Karpas-422 (cell line): ENCODE measurements at regions not wholly inside any gene's neighbourhood (a gene's known extent, or its start where the extent isn't known, plus 50 kb on each side); places are given as distances from the start of the nearest gene placed in this dataset.

ENCODE experiments used
- DNase-seq: peaks from one replicate; pipeline ENCODE4 v3.0.0-alpha.2; 2015
- H2AFZ ChIP-seq: fragments of 200-600 bp; sonication (generic); 2 replicates; pipeline ENCODE4 v1.6.1; 2014; ENCODE audit warnings: antibody characterized with exemption, low read length, mixed read lengths
- H3K27ac ChIP-seq: fragments of 200-600 bp; sonication (generic); 2 replicates; pipeline ENCODE4 v1.5.1; 2014; ENCODE audit warnings: mild to moderate bottlenecking, low read length, moderate library complexity
- H3K27me3 ChIP-seq: fragments of 200-600 bp; sonication (generic); 2 replicates; pipeline ENCODE4 v1.6.1; 2014; ENCODE audit warnings: low read length, mixed read lengths
- H3K36me3 ChIP-seq: fragments of 200-600 bp; sonication (generic); 2 replicates; pipeline ENCODE4 v1.6.1; 2014; ENCODE audit warnings: low read length, mixed read lengths; ENCODE audit not compliant: insufficient read depth
- H3K4me1 ChIP-seq: fragments of 200-600 bp; sonication (generic); 2 replicates; pipeline ENCODE4 v1.6.1; 2014; ENCODE audit warnings: mild to moderate bottlenecking, low read length, mixed read lengths
- H3K4me2 ChIP-seq: fragments of 200-600 bp; sonication (generic); 2 replicates; pipeline ENCODE4 v1.6.1; 2014; ENCODE audit warnings: low read length, low read depth, mild to moderate bottlenecking; ENCODE audit not compliant: poor library complexity, severe bottlenecking
- H3K4me3 ChIP-seq: fragments of 200-600 bp; sonication (generic); 2 replicates; pipeline ENCODE4 v1.5.1; 2014; ENCODE audit warnings: mild to moderate bottlenecking, antibody characterized with exemption, low read length, mixed read lengths
- H3K79me2 ChIP-seq: fragments of 200-600 bp; sonication (generic); 2 replicates; pipeline ENCODE4 v1.6.1; 2014; ENCODE audit warnings: mild to moderate bottlenecking, low read length, mixed read lengths
- H3K9ac ChIP-seq: fragments of 200-600 bp; sonication (generic); 2 replicates; pipeline ENCODE4 v1.6.0; 2014; ENCODE audit warnings: low read length
- H3K9me2 ChIP-seq: fragments of 200-600 bp; sonication (generic), shearing (Covaris generic); replicated peaks from 2 replicates; pipeline ENCODE4 v1.6.0; 2014; ENCODE audit warnings: mild to moderate bottlenecking, low read length, moderate library complexity; ENCODE audit not compliant: insufficient read depth
- H3K9me3 ChIP-seq: fragments of 300-700, 200-600 bp; sonication (generic); 2 replicates; pipeline ENCODE4 v1.6.1; 2014; ENCODE audit warnings: low read length, mixed read lengths
- H4K20me1 ChIP-seq: fragments of 200-600 bp; sonication (generic); 2 replicates; pipeline ENCODE4 v1.6.1; 2014; ENCODE audit warnings: mild to moderate bottlenecking, antibody characterized with exemption, low read length, low read depth; ENCODE audit not compliant: insufficient read depth

DNA sequence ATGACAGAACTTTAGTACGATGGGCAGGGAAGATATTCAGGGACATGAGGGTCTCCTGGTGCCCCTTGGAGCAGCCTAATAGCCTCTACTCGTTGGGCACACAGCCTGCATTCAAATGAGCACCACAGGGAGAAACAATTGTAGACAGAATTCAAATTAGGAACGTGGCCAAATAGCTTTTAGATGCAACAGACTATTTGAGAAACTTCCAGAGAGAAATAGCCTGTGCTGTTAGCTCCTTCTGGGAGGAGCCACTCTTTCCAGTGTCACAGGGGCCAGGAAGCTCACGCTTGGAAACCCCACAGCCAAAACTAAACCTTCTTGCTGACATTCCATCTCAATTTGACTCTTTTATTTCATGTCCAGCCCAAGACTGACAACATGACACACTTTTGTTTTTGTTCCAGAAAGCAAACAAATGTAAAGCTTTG, 114.5 kb downstream of the RPAP3 start:
- Histone ChIP-seq H3K9ac (no peak overlapping the region), H3K4me2 (no peak overlapping the region), H2AFZ (no peak overlapping the region), H3K27ac (no peak overlapping the region), H3K79me2 (no peaks in the 10 kb centered on the region), H3K9me2 (no peaks in the 10 kb centered on the region), H3K27me3 (no peaks in the 10 kb centered on the region), H3K4me1 (peaks cover 7% of the 10 kb centered on the region; the same call in 1 of the 2 replicates), H3K4me3 (no peak overlapping the region), H4K20me1 (no peaks in the 10 kb centered on the region), H3K9me3 (no peaks in the 10 kb centered on the region), H3K36me3 (no peaks in the 10 kb centered on the region)
- DNase-seq, result no peak

DNA sequence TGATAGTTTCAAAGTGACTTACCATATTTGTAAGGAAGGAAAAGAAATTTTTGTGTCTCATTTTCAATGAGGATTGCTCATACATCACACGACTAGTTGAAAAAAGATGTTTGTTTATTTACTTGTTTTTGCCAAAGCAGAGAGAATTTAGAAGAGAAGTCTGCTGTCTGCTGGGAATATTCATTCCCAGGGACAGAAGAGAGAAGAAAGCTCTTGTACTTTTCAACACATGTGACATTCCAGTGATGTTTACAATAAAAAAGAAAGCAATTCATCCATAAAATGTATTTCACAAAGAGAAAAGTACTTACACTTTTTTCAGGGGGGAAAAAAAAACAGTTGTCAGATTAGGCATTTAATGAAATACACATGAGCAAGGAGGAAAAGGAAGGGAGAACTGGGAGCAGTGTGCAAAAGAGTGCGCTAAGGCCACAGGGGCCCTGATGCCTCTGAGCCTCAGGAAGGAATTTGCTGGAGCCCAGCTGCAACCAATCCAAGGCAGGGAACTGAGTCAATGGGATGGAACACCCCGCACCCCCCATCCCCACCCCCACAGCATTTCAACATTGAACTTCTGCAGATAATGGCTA, 115.0 kb downstream of the RPAP3 start:
- no peak overlapping the region for H3K4me2 ChIP-seq
- no peak overlapping the region for H3K27ac ChIP-seq
- no peaks in the 10 kb centered on the region for H3K9me3 ChIP-seq
- H3K4me1 ChIP-seq, result peaks cover 7% of the 10 kb centered on the region; the same call in 1 of the 2 replicates
- no peak overlapping the region for H2AFZ ChIP-seq
- no peaks in the 10 kb centered on the region for H3K27me3 ChIP-seq
- DNase-seq, result no peak
- H3K4me3 ChIP-seq, result no peak overlapping the region
- H4K20me1 ChIP-seq, result no peaks in the 10 kb centered on the region
- H3K9ac ChIP-seq, result no peak overlapping the region
- no peaks in the 10 kb centered on the region for H3K36me3 ChIP-seq
- no peaks in the 10 kb centered on the region for H3K79me2 ChIP-seq
- H3K9me2 ChIP-seq, result no peaks in the 10 kb centered on the region

DNA sequence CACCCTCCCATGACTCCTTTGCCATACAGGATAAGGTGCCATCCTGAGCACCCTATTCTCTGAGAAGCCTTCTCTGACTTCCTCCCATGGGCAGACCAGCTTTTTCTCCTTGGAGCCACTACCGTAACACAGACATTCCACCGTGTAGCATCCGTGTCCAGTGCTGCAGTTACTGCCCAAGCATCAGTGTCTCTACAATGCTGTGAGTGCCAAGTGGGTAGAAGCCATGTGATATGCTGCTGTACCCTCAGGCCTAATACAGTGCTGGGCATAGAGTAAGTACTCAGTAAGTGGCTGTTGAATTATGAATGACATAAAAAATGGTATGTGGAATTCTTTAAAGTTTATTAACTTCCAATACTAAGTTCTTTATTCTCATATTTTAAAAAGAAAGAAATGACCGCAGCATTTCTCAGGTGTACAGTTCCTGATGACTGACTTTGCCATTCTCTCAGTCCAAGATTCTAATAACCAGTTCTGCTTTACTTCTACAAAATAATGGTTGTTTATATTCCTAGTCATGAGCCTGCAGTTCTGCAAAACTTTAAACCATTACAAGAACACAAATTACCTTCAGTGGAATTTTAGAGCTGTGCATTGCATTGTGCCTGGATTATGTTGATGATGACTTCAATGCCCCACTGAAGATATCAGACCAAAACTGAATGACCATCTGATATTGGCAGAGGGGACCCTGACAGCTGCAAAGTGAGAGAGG, 118.7 kb downstream of the RPAP3 start:
- Histone ChIP-seq H3K4me3 (no peak overlapping the region), H3K79me2 (no peaks in the 10 kb centered on the region), H3K9me3 (no peaks in the 10 kb centered on the region), H3K36me3 (no peaks in the 10 kb centered on the region), H3K27me3 (no peaks in the 10 kb centered on the region), H3K27ac (no peak overlapping the region), H3K9me2 (no peaks in the 10 kb centered on the region), H2AFZ (no peak overlapping the region), H3K4me2 (no peak overlapping the region), H3K9ac (no peak overlapping the region), H3K4me1 (peaks cover 7% of the 10 kb centered on the region; the same call in 1 of the 2 replicates), H4K20me1 (no peaks in the 10 kb centered on the region)
- no peak for DNase-seq

DNA sequence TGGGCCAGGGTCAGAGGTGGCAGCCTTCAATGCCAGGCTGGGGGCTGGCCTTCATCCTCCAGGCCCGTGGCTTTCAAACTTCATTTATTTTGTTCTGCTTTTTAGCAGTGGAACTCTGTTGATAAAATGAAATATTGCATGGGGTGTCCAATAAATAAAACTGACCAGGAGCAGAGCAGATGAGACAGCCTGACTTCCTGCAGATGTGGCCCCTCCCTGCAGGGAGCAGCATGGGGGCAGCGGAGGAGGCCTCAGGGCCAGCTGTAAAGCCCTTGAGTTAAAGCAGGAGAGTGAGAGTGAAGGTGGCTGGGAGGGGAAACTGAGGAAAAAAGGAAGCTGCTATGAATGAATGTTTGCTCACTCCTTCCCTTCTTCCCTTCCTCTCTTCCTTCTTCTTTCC, 120.3 kb downstream of the RPAP3 start:
- H3K27ac ChIP-seq, result no peak overlapping the region
- H2AFZ ChIP-seq, result no peak overlapping the region
- H3K79me2 ChIP-seq, result no peaks in the 10 kb centered on the region
- no peaks in the 10 kb centered on the region for H3K9me3 ChIP-seq
- H4K20me1 ChIP-seq, result no peaks in the 10 kb centered on the region
- no peak overlapping the region for H3K4me3 ChIP-seq
- H3K27me3 ChIP-seq, result no peaks in the 10 kb centered on the region
- no peaks in the 10 kb centered on the region for H3K9me2 ChIP-seq
- H3K4me2 ChIP-seq, result no peak overlapping the region
- no peak for DNase-seq
- no peak overlapping the region for H3K9ac ChIP-seq
- no peaks in the 10 kb centered on the region for H3K36me3 ChIP-seq
- H3K4me1 ChIP-seq, result peaks cover 4% of the 10 kb centered on the region; the same call in 1 of the 2 replicates

DNA sequence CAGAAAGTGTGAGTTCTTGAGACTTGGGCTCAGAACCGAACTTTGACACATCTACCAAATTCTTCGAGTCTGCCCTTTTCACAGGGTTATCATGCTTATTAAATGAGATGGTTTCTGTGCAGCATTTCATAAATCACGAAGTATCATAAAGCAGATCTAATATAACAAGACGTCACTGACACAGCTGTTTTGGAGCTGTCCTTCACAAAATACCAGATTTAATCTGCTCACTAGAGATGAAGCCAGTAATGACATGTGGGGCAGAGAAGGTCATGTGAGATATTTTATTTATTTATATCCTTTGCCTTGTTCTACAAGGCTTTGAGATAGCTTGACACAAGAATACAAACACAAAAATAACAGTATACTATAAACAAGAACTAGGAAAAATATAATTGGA, 127.0 kb downstream of the RPAP3 start:
- Histone ChIP-seq H3K36me3 (no peaks in the 10 kb centered on the region), H3K4me2 (no peak overlapping the region), H3K27ac (no peak overlapping the region), H2AFZ (no peak overlapping the region), H3K27me3 (no peaks in the 10 kb centered on the region), H3K9me2 (no peaks in the 10 kb centered on the region), H3K4me1 (no peaks in the 10 kb centered on the region), H3K4me3 (no peak overlapping the region), H3K79me2 (no peaks in the 10 kb centered on the region), H3K9ac (no peak overlapping the region), H3K9me3 (no peaks in the 10 kb centered on the region), H4K20me1 (no peaks in the 10 kb centered on the region)
- DNase-seq, result no peak

DNA sequence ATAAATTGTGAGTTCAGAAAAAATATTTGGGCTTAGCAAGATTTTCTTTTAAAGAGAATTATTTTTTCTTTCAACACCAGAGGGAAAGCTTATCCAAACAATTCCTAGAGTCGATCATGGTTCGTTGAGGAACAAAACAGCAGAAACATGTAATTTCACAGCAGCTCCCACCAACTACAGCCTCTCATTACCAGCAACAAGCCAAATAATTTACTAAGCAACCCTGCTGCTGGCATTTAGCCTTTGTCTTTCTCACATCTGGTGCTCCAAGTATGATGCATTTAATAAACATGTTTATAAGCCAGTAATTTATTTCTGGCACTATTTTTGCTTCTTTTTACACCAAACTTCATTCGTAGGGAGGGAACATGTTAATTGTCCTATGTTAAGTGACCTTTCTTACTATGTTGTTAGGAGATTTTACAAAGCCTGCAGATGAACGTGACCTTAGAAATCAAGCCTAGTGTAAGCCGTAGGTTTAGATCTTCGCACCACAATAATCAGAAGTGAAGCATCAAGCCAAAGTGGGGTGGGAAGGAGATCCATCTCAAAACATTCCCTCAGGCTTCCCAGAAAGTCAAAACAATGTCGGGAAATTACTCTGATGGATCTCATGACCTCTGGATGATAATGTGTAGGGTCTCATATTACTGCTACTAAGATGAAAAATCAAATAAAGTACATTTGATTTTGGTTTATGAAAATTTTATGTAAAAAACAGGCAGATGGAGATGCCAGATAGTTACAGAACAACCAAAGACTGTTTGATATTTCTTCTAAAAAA, 128.4 kb downstream of the RPAP3 start:
- DNase-seq, result no peak
- H3K9me2 ChIP-seq, result no peaks in the 10 kb centered on the region
- no peak overlapping the region for H3K4me3 ChIP-seq
- no peaks in the 10 kb centered on the region for H3K27me3 ChIP-seq
- no peak overlapping the region for H2AFZ ChIP-seq
- no peak overlapping the region for H3K4me2 ChIP-seq
- no peak overlapping the region for H3K9ac ChIP-seq
- no peaks in the 10 kb centered on the region for H4K20me1 ChIP-seq
- H3K36me3 ChIP-seq, result no peaks in the 10 kb centered on the region
- no peaks in the 10 kb centered on the region for H3K4me1 ChIP-seq
- H3K79me2 ChIP-seq, result no peaks in the 10 kb centered on the region
- H3K9me3 ChIP-seq, result no peaks in the 10 kb centered on the region
- no peak overlapping the region for H3K27ac ChIP-seq

DNA sequence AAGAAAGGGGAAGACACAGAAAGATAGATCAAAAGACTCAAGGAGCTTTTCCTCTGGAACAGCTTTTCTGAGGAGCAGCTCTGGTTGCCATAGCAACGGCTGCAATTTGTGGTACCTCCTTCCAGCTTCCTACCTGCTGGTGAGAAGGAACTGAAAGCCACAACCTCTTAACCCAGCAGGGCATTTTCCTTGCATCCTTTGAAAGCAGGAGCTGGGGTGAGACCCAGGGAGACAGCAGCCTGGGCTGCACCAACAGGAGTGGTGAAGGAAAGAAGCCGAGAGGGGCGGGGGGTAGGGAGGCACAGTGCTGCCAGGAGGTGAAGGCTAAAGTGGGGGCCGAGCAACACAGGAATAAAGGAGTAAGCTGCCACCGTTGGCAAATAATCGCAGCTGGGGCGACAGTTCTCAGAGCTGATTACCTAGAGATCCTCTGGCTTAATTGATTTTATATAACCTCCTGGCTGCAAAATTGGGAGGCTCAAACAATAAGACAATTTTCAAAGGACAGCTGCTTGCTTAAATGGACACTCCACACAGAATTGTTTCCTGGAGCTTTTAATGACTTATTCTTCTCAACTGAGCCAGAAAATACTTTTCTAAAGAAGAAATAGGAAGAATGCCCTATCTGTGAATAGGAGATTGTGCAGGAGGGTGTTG, 129.4 kb downstream of the RPAP3 start:
- Histone ChIP-seq H3K27me3 (no peaks in the 10 kb centered on the region), H4K20me1 (no peaks in the 10 kb centered on the region), H3K9ac (no peak overlapping the region), H3K9me2 (no peaks in the 10 kb centered on the region), H3K4me3 (no peak overlapping the region), H3K27ac (no peak overlapping the region), H2AFZ (no peak overlapping the region), H3K4me2 (no peak overlapping the region), H3K4me1 (no peaks in the 10 kb centered on the region), H3K9me3 (no peaks in the 10 kb centered on the region), H3K36me3 (no peaks in the 10 kb centered on the region), H3K79me2 (no peaks in the 10 kb centered on the region)
- no peak for DNase-seq
